Loucy (cell line): ENCODE measurements at regions not wholly inside any gene's neighbourhood (a gene's known extent, or its start where the extent isn't known, plus 50 kb on each side); places are given as distances from the start of the nearest gene placed in this dataset.

Experiments used
- H2AFZ ChIP-seq: fragments of 200-600 bp; sonication (generic); 2 replicates; pipeline ENCODE4 v1.6.0; 2016; ENCODE audit warnings: antibody characterized with exemption, mild to moderate bottlenecking, low read length, moderate library complexity
- H3F3A ChIP-seq: fragments of 200-600 bp; 2 replicates; pipeline ENCODE4 v1.6.0; 2016; ENCODE audit warnings: antibody characterized with exemption, low read depth, mild to moderate bottlenecking
- H3K27me3 ChIP-seq: fragments of 200-600 bp; sonication (generic); 2 replicates; pipeline ENCODE4 v1.6.1; 2014; ENCODE audit warnings: low read length, mild to moderate bottlenecking; ENCODE audit not compliant: insufficient read depth, poor library complexity, severe bottlenecking
- H3K36me3 ChIP-seq: fragments of 200-600 bp; sonication (generic); 2 replicates; pipeline ENCODE4 v1.6.1; 2016; ENCODE audit warnings: low read length; ENCODE audit not compliant: insufficient read depth
- H3K4me1 ChIP-seq: fragments of 200-600 bp; sonication (generic); 2 replicates; pipeline ENCODE4 v1.5.1; 2014; ENCODE audit warnings: low read length, mild to moderate bottlenecking; ENCODE audit not compliant: insufficient read depth, poor library complexity, severe bottlenecking
- H3K4me2 ChIP-seq: fragments of 200-600 bp; sonication (generic); 2 replicates; pipeline ENCODE4 v1.6.0; 2014; ENCODE audit warnings: antibody characterized with exemption, low read length, low read depth, mild to moderate bottlenecking; ENCODE audit not compliant: poor library complexity, severe bottlenecking
- H3K4me3 ChIP-seq: fragments of 200-600 bp; sonication (generic); 2 replicates; pipeline ENCODE4 v1.5.1; 2014; ENCODE audit warnings: low read length, mild to moderate bottlenecking, mixed read lengths; ENCODE audit not compliant: poor library complexity, severe bottlenecking
- H3K79me2 ChIP-seq: fragments of 200-600 bp; sonication (generic); 2 replicates; pipeline ENCODE4 v1.6.1; 2014; ENCODE audit warnings: low read length; ENCODE audit not compliant: insufficient read depth
- H3K9ac ChIP-seq: fragments of 200-600 bp; sonication (generic); 2 replicates; pipeline ENCODE4 v1.6.0; 2014; ENCODE audit warnings: mild to moderate bottlenecking, low read depth, low read length, moderate library complexity; ENCODE audit not compliant: poor library complexity, severe bottlenecking
- H3K9me2 ChIP-seq: fragments of 200-600 bp; sonication (generic); replicated peaks from 2 replicates; pipeline ENCODE4 v1.6.1; 2016; ENCODE audit warnings: low read depth, low read length, mixed read lengths
- H3K9me3 ChIP-seq: fragments of 200-600 bp; sonication (generic); 2 replicates; pipeline ENCODE4 v1.6.1; 2014; ENCODE audit warnings: mild to moderate bottlenecking, antibody characterized with exemption, low read length, low read depth; ENCODE audit not compliant: insufficient read depth
- H4K20me1 ChIP-seq: fragments of 200-600 bp; sonication (generic); 2 replicates; pipeline ENCODE4 v1.6.0; 2014; ENCODE audit warnings: antibody characterized with exemption, low read length, mild to moderate bottlenecking; ENCODE audit not compliant: insufficient read depth, poor library complexity, severe bottlenecking
- CTCF ChIP-seq: fragments of 200-600 bp; sonication (generic); conservative IDR thresholded peaks from 2 replicates; pipeline ENCODE4 v1.5.1; 2014; ENCODE audit warnings: mild to moderate bottlenecking, antibody characterized with exemption, low read length
- EZH2phosphoT487 ChIP-seq: fragments of 200-600 bp; IDR thresholded peaks from 2 replicates; pipeline ENCODE4 v1.6.1; 2018; ENCODE audit warnings: antibody characterized with exemption, mild to moderate bottlenecking, moderate library complexity, borderline replicate concordance

- Histone ChIP-seq H3K4me2 (no peak overlapping the region), H3K9ac (no peak overlapping the region), H3K36me3 (no peaks in the 10 kb centered on the region), H3K4me3 (no peak overlapping the region), H3F3A (no peaks in the 10 kb centered on the region), H3K9me2 (no peaks in the 10 kb centered on the region), H3K79me2 (no peaks in the 10 kb centered on the region), H4K20me1 (no peaks in the 10 kb centered on the region), H2AFZ (no peak overlapping the region), H3K9me3 (no peaks in the 10 kb centered on the region), H3K27me3 (no peaks in the 10 kb centered on the region), H3K4me1 (no peaks in the 10 kb centered on the region)
- TF ChIP-seq EZH2phosphoT487, result no peak
- TF ChIP-seq CTCF, result no peak
Measured at GRCh38 chr5:17925276-17925675, 291.0 kb downstream of the TAF11L14 start.

- no peak for TF ChIP-seq EZH2phosphoT487
- no peak for TF ChIP-seq CTCF
- no peak overlapping the region for H2AFZ ChIP-seq
- no peaks in the 10 kb centered on the region for H3K36me3 ChIP-seq
- H3K4me1 ChIP-seq, result no peaks in the 10 kb centered on the region
- H4K20me1 ChIP-seq, result no peaks in the 10 kb centered on the region
- no peaks in the 10 kb centered on the region for H3F3A ChIP-seq
- H3K9me3 ChIP-seq, result no peaks in the 10 kb centered on the region
- no peak overlapping the region for H3K4me3 ChIP-seq
- H3K4me2 ChIP-seq, result no peak overlapping the region
- no peaks in the 10 kb centered on the region for H3K27me3 ChIP-seq
- no peaks in the 10 kb centered on the region for H3K79me2 ChIP-seq
- no peak overlapping the region for H3K9ac ChIP-seq
- H3K9me2 ChIP-seq, result no peaks in the 10 kb centered on the region
Measured at GRCh38 chr5:17928581-17928981, 294.3 kb downstream of the TAF11L14 start.

- H3K9me3 ChIP-seq, result no peaks in the 10 kb centered on the region; the same call in 1 of the 2 replicates
- H2AFZ ChIP-seq, result no peak overlapping the region
- H3K79me2 ChIP-seq, result no peaks in the 10 kb centered on the region
- no peak overlapping the region for H3K4me2 ChIP-seq
- H3K9ac ChIP-seq, result no peak overlapping the region
- TF ChIP-seq EZH2phosphoT487 (no peak), CTCF (no peak)
- H3K27me3 ChIP-seq, result no peaks in the 10 kb centered on the region
- no peak overlapping the region for H3K4me3 ChIP-seq
- no peaks in the 10 kb centered on the region for H3K36me3 ChIP-seq
- H3K4me1 ChIP-seq, result no peaks in the 10 kb centered on the region
- no peaks in the 10 kb centered on the region for H4K20me1 ChIP-seq
- H3F3A ChIP-seq, result no peaks in the 10 kb centered on the region
- H3K9me2 ChIP-seq, result no peaks in the 10 kb centered on the region
Measured at GRCh38 chr5:17929171-17929570, 294.9 kb downstream of the TAF11L14 start.
